ENCODE measurements at regions not wholly inside any gene's neighbourhood (a gene's known extent, or its start where the extent isn't known, plus 50 kb on each side); places are given as distances from the start of the nearest gene placed in this dataset.

GRCh38 chr3:181764544-181764943 lies 52.8 kb downstream of the SOX2 start:
- in situ Hi-C loops (cut with MboI; ENCODE audit: low sequenced_read_pairs): no loop called here

GRCh38 chr3:181770296-181770695 lies 58.6 kb downstream of the SOX2 start:
- in situ Hi-C loops (cut with MboI; ENCODE audit: low sequenced_read_pairs): no loop called here

GRCh38 chr3:181771120-181771519 lies 59.4 kb downstream of the SOX2 start:
- in situ Hi-C loops (cut with MboI; ENCODE audit: low sequenced_read_pairs): no loop called here

GRCh38 chr3:181772166-181772565 lies 60.4 kb downstream of the SOX2 start:
- in situ Hi-C loops (cut with MboI; ENCODE audit: low sequenced_read_pairs): no loop called here

GRCh38 chr3:181773921-181774320 lies 62.2 kb downstream of the SOX2 start:
- in situ Hi-C loops (cut with MboI; ENCODE audit: low sequenced_read_pairs): no loop called here

- in situ Hi-C loops (cut with MboI; ENCODE audit: low sequenced_read_pairs): no loop called here
Measured at GRCh38 chr3:181782306-181782954, 70.7 kb downstream of the SOX2 start.

GRCh38 chr3:181790561-181790960 lies 78.8 kb downstream of the SOX2 start:
- in situ Hi-C loops (cut with MboI; ENCODE audit: low sequenced_read_pairs): no loop called here

- in situ Hi-C loops (cut with MboI; ENCODE audit: low sequenced_read_pairs): no loop called here
Measured at GRCh38 chr3:181791056-181791955, 79.6 kb downstream of the SOX2 start.

- in situ Hi-C loops (cut with MboI; ENCODE audit: low sequenced_read_pairs): no loop called here
Measured at GRCh38 chr3:181793006-181793405, 81.3 kb downstream of the SOX2 start.

- in situ Hi-C loops (cut with MboI; ENCODE audit: low sequenced_read_pairs): no loop called here
Measured at GRCh38 chr3:181794011-181794790, 82.5 kb downstream of the SOX2 start.

GRCh38 chr3:181796641-181797040 lies 84.9 kb downstream of the SOX2 start:
- in situ Hi-C loops (cut with MboI; ENCODE audit: low sequenced_read_pairs): no loop called here

- in situ Hi-C loops (cut with MboI; ENCODE audit: low sequenced_read_pairs): no loop called here
Measured at GRCh38 chr3:181797431-181797830, 85.7 kb downstream of the SOX2 start.

- in situ Hi-C loops (cut with MboI; ENCODE audit: low sequenced_read_pairs): no loop called here
Measured at GRCh38 chr3:181805703-181806102, 94.0 kb downstream of the SOX2 start.

GRCh38 chr3:181808053-181808452 lies 96.3 kb downstream of the SOX2 start:
- in situ Hi-C loops (cut with MboI; ENCODE audit: low sequenced_read_pairs): no loop called here

- in situ Hi-C loops (cut with MboI; ENCODE audit: low sequenced_read_pairs): no loop called here
Measured at GRCh38 chr3:181823716-181824115, 112.0 kb downstream of the SOX2 start.

GRCh38 chr3:181824961-181825360 lies 113.2 kb downstream of the SOX2 start:
- in situ Hi-C loops (cut with MboI; ENCODE audit: low sequenced_read_pairs): no loop called here

- in situ Hi-C loops (cut with MboI; ENCODE audit: low sequenced_read_pairs): no loop called here
Measured at GRCh38 chr3:181839039-181839915, 127.6 kb downstream of the SOX2 start.

- in situ Hi-C loops (cut with MboI; ENCODE audit: low sequenced_read_pairs): no loop called here
Measured at GRCh38 chr3:181839916-181840297, 128.2 kb downstream of the SOX2 start.

GRCh38 chr3:181844211-181844610 lies 132.5 kb downstream of the SOX2 start:
- in situ Hi-C loops (cut with MboI; ENCODE audit: low sequenced_read_pairs): no loop called here

GRCh38 chr3:181847276-181847675 lies 135.6 kb downstream of the SOX2 start:
- in situ Hi-C loops (cut with MboI; ENCODE audit: low sequenced_read_pairs): no loop called here

GRCh38 chr3:181851063-181851462 lies 139.3 kb downstream of the SOX2 start:
- in situ Hi-C loops (cut with MboI; ENCODE audit: low sequenced_read_pairs): no loop called here
